SK-N-MC (cell line): ENCODE measurements at regions not wholly inside any gene's neighbourhood (a gene's known extent, or its start where the extent isn't known, plus 50 kb on each side); places are given as distances from the start of the nearest gene placed in this dataset.

Experiments used
- EZH2 ChIP-seq: fragments of 200-600 bp; sonication (generic); IDR thresholded peaks from one replicate; pipeline ENCODE4 v1.6.1; 2017; ENCODE audit warnings: antibody characterized with exemption
- POLR2AphosphoS5 ChIP-seq: IDR thresholded peaks from 2 replicates; pipeline ENCODE4 v1.6.1; 2012; ENCODE audit warnings: mild to moderate bottlenecking, low read depth, low read length, borderline replicate concordance

- no peak for TF ChIP-seq POLR2AphosphoS5
- no peak for TF ChIP-seq EZH2
These were observed 120.2 kb upstream of the SLC45A1 start for GRCh38 chr1:8197493-8198282.
